Smooth muscle cell (in vitro differentiated cells): ENCODE measurements at regions not wholly inside any gene's neighbourhood (a gene's known extent, or its start where the extent isn't known, plus 50 kb on each side); places are given as distances from the start of the nearest gene placed in this dataset.

Experiments
- DNase-seq: peaks from one replicate; lab custom pipeline; 2025; ENCODE audit not compliant: unreplicated experiment; lab: John Stamatoyannopoulos, UW
- H2AFZ ChIP-seq: fragments of 200-600 bp; sonication (generic); 2 replicates; pipeline ENCODE4 v1.6.0; 2016; ENCODE audit warnings: antibody characterized with exemption, low read depth, mild to moderate bottlenecking
- H3F3A ChIP-seq: fragments of 200-600 bp; sonication (generic); 2 replicates; pipeline ENCODE4 v1.6.0; 2017; ENCODE audit warnings: antibody characterized with exemption, low read depth
- H3K27ac ChIP-seq: fragments of 200-600 bp; sonication (generic); 2 replicates; pipeline ENCODE4 v1.5.1; 2016; ENCODE audit warnings: low read depth, mild to moderate bottlenecking
- H3K27me3 ChIP-seq: fragments of 200-600 bp; sonication (generic); 2 replicates; pipeline ENCODE4 v1.6.1; 2016; ENCODE audit warnings: low read depth, mild to moderate bottlenecking
- H3K36me3 ChIP-seq: fragments of 200-600 bp; sonication (generic); 2 replicates; pipeline ENCODE4 v1.5.1; 2016; ENCODE audit warnings: low read depth
- H3K4me1 ChIP-seq: fragments of 200-600 bp; sonication (generic); 2 replicates; pipeline ENCODE4 v1.5.1; 2016; ENCODE audit warnings: low read depth
- H3K4me2 ChIP-seq: fragments of 200-600 bp; sonication (generic); 2 replicates; pipeline ENCODE4 v1.6.0; 2016; ENCODE audit warnings: mild to moderate bottlenecking
- H3K4me3 ChIP-seq: fragments of 200-600 bp; sonication (generic); 2 replicates; pipeline ENCODE4 v1.5.1; 2016; ENCODE audit warnings: mild to moderate bottlenecking
- H3K79me2 ChIP-seq: fragments of 200-600 bp; sonication (generic); 2 replicates; pipeline ENCODE4 v1.6.0; 2016; ENCODE audit warnings: low read depth, mild to moderate bottlenecking
- H3K9ac ChIP-seq: fragments of 200-600 bp; sonication (generic); 2 replicates; pipeline ENCODE4 v1.6.0; 2016; ENCODE audit warnings: low read depth
- H3K9me3 ChIP-seq: fragments of 200-600 bp; sonication (generic); replicated peaks from 2 replicates; pipeline ENCODE4 v1.5.1; 2016; ENCODE audit warnings: low read depth
- H4K20me1 ChIP-seq: fragments of 200-600 bp; sonication (generic); 2 replicates; pipeline ENCODE4 v1.6.0; 2016; ENCODE audit warnings: low read depth
- WGBS: methylation state at CpG from one replicate; pipeline ENCODE4 v1.1.7; 2016; ENCODE audit warnings: low lambda C conversion rate; 5-methylcytosine and 5-hydroxymethylcytosine counted together
- TF ChIP-seq, protein P1 (sequence below): fragments of 200-600 bp; sonication (generic); IDR thresholded peaks from 2 replicates; pipeline ENCODE4 v1.5.1; 2017; ENCODE audit warnings: borderline replicate concordance, mild to moderate bottlenecking, antibody characterized with exemption; ENCODE audit not compliant: insufficient read depth, poor library complexity, severe bottlenecking

DNA sequence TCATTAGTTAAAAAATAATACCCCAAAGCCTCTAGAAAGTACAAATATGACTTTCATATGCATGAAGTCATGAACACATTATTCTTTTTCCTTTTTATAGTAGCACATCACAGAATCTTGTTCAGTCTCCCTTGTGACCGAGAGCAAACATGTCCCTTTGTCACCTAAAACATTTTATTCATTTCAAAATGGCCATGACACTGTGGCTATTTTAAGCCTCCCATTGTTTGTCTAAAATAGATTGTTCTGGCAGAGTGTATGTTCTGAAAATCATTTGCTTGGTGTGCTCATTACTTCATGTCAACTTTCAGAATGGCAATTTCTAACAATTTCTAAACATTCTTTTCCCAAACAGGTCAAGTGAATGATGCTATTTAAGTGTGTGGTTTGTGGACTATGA is 865.0 kb downstream of the JRKL start:
- Histone ChIP-seq H3F3A (no peaks in the 10 kb centered on the region), H3K4me3 (no peak overlapping the region), H2AFZ (no peak overlapping the region), H3K79me2 (no peaks in the 10 kb centered on the region), H3K27ac (no peak overlapping the region), H3K9ac (no peak overlapping the region), H3K36me3 (no peaks in the 10 kb centered on the region), H3K27me3 (no peaks in the 10 kb centered on the region), H4K20me1 (no peaks in the 10 kb centered on the region), H3K4me2 (no peak overlapping the region), H3K9me3 (no peaks in the 10 kb centered on the region), H3K4me1 (no peaks in the 10 kb centered on the region)
- no peak for DNase-seq
- TF ChIP-seq, protein P1, sequence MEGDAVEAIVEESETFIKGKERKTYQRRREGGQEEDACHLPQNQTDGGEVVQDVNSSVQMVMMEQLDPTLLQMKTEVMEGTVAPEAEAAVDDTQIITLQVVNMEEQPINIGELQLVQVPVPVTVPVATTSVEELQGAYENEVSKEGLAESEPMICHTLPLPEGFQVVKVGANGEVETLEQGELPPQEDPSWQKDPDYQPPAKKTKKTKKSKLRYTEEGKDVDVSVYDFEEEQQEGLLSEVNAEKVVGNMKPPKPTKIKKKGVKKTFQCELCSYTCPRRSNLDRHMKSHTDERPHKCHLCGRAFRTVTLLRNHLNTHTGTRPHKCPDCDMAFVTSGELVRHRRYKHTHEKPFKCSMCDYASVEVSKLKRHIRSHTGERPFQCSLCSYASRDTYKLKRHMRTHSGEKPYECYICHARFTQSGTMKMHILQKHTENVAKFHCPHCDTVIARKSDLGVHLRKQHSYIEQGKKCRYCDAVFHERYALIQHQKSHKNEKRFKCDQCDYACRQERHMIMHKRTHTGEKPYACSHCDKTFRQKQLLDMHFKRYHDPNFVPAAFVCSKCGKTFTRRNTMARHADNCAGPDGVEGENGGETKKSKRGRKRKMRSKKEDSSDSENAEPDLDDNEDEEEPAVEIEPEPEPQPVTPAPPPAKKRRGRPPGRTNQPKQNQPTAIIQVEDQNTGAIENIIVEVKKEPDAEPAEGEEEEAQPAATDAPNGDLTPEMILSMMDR: no peak
- WGBS: 79% methylated on average over 1 of the region's 1 CpG

DNA sequence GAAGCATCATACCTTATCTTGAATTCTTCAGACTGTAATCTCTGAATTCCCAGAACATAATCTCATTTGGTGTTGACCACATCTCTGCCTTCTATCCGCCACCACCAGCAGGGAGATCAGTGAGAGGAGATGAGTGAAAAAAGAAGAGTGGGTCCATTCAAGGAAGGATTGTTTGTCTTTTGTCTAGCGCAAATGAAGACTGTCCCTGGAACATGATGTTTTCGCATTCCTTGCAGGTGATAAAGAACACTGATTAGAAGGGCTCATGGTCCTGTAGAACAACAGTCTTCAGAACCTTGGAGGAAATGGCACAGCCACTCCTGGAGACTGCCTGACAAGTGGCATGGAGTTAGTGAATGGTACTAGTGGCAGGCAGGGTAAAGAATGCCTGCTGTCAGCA is 869.6 kb downstream of the JRKL start:
- Histone ChIP-seq H3K27me3 (no peaks in the 10 kb centered on the region), H3K27ac (no peak overlapping the region), H3F3A (no peaks in the 10 kb centered on the region), H3K4me3 (no peak overlapping the region), H3K9ac (no peak overlapping the region), H3K4me1 (no peaks in the 10 kb centered on the region), H4K20me1 (no peaks in the 10 kb centered on the region), H3K79me2 (no peaks in the 10 kb centered on the region), H3K4me2 (no peak overlapping the region), H3K9me3 (no peaks in the 10 kb centered on the region), H3K36me3 (no peaks in the 10 kb centered on the region), H2AFZ (no peak overlapping the region)
- WGBS: 92% methylated on average over 3 of the region's 3 CpGs
- DNase-seq: no peak
- TF ChIP-seq, protein P1: no peak

DNA sequence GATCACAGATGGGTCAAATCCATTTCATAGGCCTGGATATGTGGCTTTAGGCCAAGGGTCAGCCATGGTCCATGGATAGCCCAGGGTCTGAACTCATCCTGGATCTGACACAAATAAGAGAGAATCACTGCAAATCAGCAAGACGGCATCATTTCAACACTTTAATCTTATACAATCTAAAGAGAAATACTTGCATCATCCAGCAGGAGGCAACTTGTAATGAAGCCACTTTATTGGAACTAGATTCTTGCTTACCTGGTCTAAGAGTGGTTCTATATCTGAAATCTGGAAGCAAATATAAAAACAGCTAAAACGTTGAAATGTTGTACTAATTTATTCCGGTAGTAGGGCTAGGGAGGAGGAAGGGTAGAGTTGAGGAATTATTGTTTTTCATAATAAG is 870.1 kb downstream of the JRKL start:
- Histone ChIP-seq H3K9me3 (no peaks in the 10 kb centered on the region), H3K36me3 (no peaks in the 10 kb centered on the region), H3K27me3 (no peaks in the 10 kb centered on the region), H3K79me2 (no peaks in the 10 kb centered on the region), H3F3A (no peaks in the 10 kb centered on the region), H3K4me3 (no peak overlapping the region), H3K4me2 (no peak overlapping the region), H2AFZ (no peak overlapping the region), H4K20me1 (no peaks in the 10 kb centered on the region), H3K9ac (no peak overlapping the region), H3K4me1 (no peaks in the 10 kb centered on the region), H3K27ac (no peak overlapping the region)
- TF ChIP-seq, protein P1: no peak
- DNase-seq: no peak
- WGBS: 93% methylated on average over 3 of the region's 3 CpGs

DNA sequence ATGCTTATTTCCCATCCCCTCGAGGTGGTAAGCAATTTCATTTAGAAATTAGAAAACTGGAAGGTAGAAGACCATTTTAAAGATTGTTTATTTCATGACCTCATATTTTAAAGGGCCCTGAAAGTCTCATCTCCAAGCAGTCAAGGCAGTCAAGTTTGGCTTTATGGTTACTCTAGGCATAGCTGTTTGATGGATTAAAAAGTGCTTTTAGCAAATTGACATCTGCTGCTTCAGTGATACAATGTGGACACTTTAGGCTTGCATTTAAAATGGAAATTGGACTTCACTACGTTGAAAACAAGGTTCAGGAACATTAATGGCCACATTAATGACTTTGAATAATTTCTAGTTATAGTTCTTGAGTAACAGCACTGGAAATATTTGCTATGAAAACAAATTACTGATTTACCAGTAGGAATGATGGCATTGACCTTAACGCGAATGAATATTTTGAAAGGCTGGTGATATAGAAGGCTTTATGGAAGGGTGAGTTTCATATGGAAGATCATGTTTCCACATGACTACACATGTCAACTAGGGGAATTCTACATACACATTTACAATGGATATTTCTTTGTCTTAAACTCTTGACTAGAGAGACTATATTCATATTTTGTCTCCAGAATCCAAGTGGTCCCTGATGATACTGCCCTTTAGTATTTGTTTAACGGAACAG is 873.5 kb downstream of the JRKL start:
- 87% methylated on average over 5 of the region's 5 CpGs for WGBS
- no peaks in the 10 kb centered on the region for H4K20me1 ChIP-seq

More for the DNA sequence above, 873.5 kb downstream of the JRKL start:
- DNase-seq: no peak
- Histone ChIP-seq H3K36me3 (no peaks in the 10 kb centered on the region), H3K4me1 (no peaks in the 10 kb centered on the region), H3K9ac (no peak overlapping the region), H3K27ac (no peak overlapping the region), H3K79me2 (no peaks in the 10 kb centered on the region), H3K27me3 (no peaks in the 10 kb centered on the region), H3K4me3 (no peak overlapping the region), H3K9me3 (no peaks in the 10 kb centered on the region), H3F3A (no peaks in the 10 kb centered on the region), H2AFZ (no peak overlapping the region), H3K4me2 (no peak overlapping the region)
- TF ChIP-seq, protein P1: no peak
